A549 (cell line): ENCODE measurements at regions not wholly inside any gene's neighbourhood (a gene's known extent, or its start where the extent isn't known, plus 50 kb on each side); places are given as distances from the start of the nearest gene placed in this dataset.

Experiments used
- BHLHE40 ChIP-seq: IDR thresholded peaks from 2 replicates; pipeline ENCODE4 v1.6.1; 2012; ENCODE audit warnings: low read depth, low read length, inconsistent platforms
- EHMT2 ChIP-seq: fragments of 200-600 bp; sonication (generic); IDR thresholded peaks from 2 replicates; pipeline ENCODE4 v1.6.1; 2016; ENCODE audit warnings: antibody characterized with exemption, low read depth, mild to moderate bottlenecking, moderate library complexity
- FOSL2 ChIP-seq, 2 experiments: fragments of 450-650 bp in 1 of 2; fragments of >200 bp in 1 of 2; sonication (Bioruptor Twin) in 1 of 2; formaldehyde crosslinking; IDR thresholded peaks; 2 replicates each; pipeline versions ENCODE4 v1.5.0 to v1.6.1; 2016 to 2020; ENCODE audit warnings: mild to moderate bottlenecking in 1 of 2, moderate library complexity in 1 of 2
- GATA3 ChIP-seq: IDR thresholded peaks from 2 replicates; pipeline ENCODE4 v1.6.1; 2012; ENCODE audit warnings: borderline replicate concordance
- HDAC2 ChIP-seq: fragments of 200-600 bp; sonication (generic); IDR thresholded peaks from 2 replicates; pipeline ENCODE4 v1.6.1; 2016
- HEYL ChIP-seq: fragments of 250-450 bp; sonication (Bioruptor Pico); IDR thresholded peaks from 2 replicates; pipeline ENCODE4 v1.8.0; 2021; ENCODE audit warnings: mild to moderate bottlenecking, moderate library complexity
- MAX ChIP-seq: IDR thresholded peaks from 2 replicates; pipeline ENCODE4 v1.6.1; 2012
- MAZ ChIP-seq: fragments of 150-350 bp; IDR thresholded peaks from 2 replicates; pipeline ENCODE4 v1.6.1; 2014; ENCODE audit warnings: antibody characterized with exemption, low read depth, low read length, borderline replicate concordance
- POLR2A ChIP-seq: IDR thresholded peaks from 2 replicates; pipeline ENCODE4 v1.6.1; 2012; ENCODE audit warnings: mild to moderate bottlenecking, low read length
- TF ChIP-seq, protein P1 (sequence below): fragments of 450-650 bp; IDR thresholded peaks from 2 replicates; pipeline ENCODE4 v1.6.1; 2014; ENCODE audit warnings: antibody characterized with exemption
- TF ChIP-seq, protein P2 (sequence below): fragments of >200 bp; sonication (Bioruptor Twin); formaldehyde crosslinking; IDR thresholded peaks from 3 replicates; pipeline ENCODE4 v1.5.1; 2016
- TF ChIP-seq, protein P3 (sequence below): fragments of >200 bp; sonication (Bioruptor Twin); formaldehyde crosslinking; IDR thresholded peaks from 3 replicates; pipeline ENCODE4 v1.6.1; 2016

DNA sequence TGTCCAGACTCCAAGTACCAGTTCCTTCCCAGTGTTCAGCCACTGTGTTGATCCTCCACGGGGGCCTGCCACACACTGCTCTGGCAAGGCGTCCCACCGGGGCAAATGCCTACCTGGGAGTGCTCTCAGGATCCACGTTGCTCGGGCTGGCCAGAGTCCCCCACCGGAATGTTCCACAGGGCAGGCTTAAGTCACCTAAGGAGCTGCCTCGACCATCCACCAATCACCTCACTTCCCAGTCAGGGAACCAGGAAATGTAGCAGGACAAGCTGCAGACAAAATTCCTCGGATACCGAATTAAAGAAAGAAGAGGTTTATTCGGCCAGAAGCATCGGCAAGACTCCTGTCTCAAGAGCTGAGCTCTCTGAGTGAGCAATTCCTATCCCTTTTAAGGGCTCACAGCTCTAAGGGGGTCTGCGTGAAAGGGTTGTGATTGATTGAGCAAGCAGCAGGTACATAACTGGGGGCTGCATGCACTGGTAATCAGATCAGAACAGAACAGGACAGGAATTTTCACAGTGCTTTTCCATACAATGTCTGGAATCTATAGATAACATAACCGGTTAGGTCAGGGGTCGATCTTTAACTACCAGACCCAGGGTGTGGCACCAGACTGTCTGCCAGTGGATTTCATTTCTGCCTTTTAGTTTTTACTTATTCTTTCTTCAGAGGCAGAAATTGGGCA lies 56.9 kb upstream of the EDNRB start:
- TF ChIP-seq, protein P1, sequence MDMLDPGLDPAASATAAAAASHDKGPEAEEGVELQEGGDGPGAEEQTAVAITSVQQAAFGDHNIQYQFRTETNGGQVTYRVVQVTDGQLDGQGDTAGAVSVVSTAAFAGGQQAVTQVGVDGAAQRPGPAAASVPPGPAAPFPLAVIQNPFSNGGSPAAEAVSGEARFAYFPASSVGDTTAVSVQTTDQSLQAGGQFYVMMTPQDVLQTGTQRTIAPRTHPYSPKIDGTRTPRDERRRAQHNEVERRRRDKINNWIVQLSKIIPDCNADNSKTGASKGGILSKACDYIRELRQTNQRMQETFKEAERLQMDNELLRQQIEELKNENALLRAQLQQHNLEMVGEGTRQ, result no peak
- no peak for TF ChIP-seq POLR2A
- no peak for TF ChIP-seq MAZ
- TF ChIP-seq, protein P2, sequence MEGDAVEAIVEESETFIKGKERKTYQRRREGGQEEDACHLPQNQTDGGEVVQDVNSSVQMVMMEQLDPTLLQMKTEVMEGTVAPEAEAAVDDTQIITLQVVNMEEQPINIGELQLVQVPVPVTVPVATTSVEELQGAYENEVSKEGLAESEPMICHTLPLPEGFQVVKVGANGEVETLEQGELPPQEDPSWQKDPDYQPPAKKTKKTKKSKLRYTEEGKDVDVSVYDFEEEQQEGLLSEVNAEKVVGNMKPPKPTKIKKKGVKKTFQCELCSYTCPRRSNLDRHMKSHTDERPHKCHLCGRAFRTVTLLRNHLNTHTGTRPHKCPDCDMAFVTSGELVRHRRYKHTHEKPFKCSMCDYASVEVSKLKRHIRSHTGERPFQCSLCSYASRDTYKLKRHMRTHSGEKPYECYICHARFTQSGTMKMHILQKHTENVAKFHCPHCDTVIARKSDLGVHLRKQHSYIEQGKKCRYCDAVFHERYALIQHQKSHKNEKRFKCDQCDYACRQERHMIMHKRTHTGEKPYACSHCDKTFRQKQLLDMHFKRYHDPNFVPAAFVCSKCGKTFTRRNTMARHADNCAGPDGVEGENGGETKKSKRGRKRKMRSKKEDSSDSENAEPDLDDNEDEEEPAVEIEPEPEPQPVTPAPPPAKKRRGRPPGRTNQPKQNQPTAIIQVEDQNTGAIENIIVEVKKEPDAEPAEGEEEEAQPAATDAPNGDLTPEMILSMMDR, result no peak
- no peak for TF ChIP-seq HDAC2
- TF ChIP-seq BHLHE40, result no peak
- no peak for TF ChIP-seq EHMT2
- no peak for TF ChIP-seq GATA3
- TF ChIP-seq HEYL (CRISPR knock-in tag), result no peak
- TF ChIP-seq MAX, result no peak
- TF ChIP-seq FOSL2 (IDR thresholded peaks at IDR 0.05), result no peak
- no peak for TF ChIP-seq FOSL2 (CRISPR knock-in tag; IDR thresholded peaks at IDR 0.05)
- TF ChIP-seq, protein P3, sequence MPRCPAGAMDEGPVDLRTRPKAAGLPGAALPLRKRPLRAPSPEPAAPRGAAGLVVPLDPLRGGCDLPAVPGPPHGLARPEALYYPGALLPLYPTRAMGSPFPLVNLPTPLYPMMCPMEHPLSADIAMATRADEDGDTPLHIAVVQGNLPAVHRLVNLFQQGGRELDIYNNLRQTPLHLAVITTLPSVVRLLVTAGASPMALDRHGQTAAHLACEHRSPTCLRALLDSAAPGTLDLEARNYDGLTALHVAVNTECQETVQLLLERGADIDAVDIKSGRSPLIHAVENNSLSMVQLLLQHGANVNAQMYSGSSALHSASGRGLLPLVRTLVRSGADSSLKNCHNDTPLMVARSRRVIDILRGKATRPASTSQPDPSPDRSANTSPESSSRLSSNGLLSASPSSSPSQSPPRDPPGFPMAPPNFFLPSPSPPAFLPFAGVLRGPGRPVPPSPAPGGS, result no peak
